Left lung (tissue), 4 donors: ENCODE measurements at regions not wholly inside any gene's neighbourhood (a gene's known extent, or its start where the extent isn't known, plus 50 kb on each side); places are given as distances from the start of the nearest gene placed in this dataset.

Experiments
- ATAC-seq: fragments of 200-7000 bp; cut with Tn5 transposase; one replicate; pipeline ENCODE4 v1.9.1; 2020; ENCODE audit warnings: moderate library complexity
- DNase-seq, 4 donors: peaks; one replicate each; pipeline ENCODE4 v3.0.0-alpha.2; 2013 to 2020
- H3K27ac ChIP-seq, 2 donors: fragments of 200-600 bp; sonication (generic) in 1 of 2; one replicate each; pipeline versions ENCODE4 v1.5.0 to v1.8.0; 2020 to 2021
- H3K27me3 ChIP-seq, 2 donors: fragments of 200-600 bp; sonication (generic) in 1 of 2; one replicate each; pipeline versions ENCODE4 v1.5.0 to v1.8.0; 2020 to 2021
- H3K36me3 ChIP-seq, 2 donors: fragments of 200-600 bp; sonication (generic) in 1 of 2; one replicate each; pipeline versions ENCODE4 v1.5.0 to v1.8.0; 2020 to 2021
- H3K4me1 ChIP-seq, 2 donors: fragments of 200-600 bp; one replicate each; pipeline ENCODE4 v1.8.0; 2021
- H3K4me3 ChIP-seq, 2 donors: fragments of 200-600 bp; sonication (generic) in 1 of 2; one replicate each; pipeline versions ENCODE4 v1.5.0 to v1.8.0; 2020 to 2021; ENCODE audit warnings: mild to moderate bottlenecking in 1 of 2
- H3K9me3 ChIP-seq, 2 donors: fragments of 200-600 bp; sonication (generic) in 1 of 2; one replicate each; pipeline versions ENCODE4 v1.5.0 to v1.8.0; 2020 to 2021
- CTCF ChIP-seq, 2 donors: fragments of 200-600 bp; sonication (generic) in 1 of 2; IDR thresholded peaks; one replicate each; pipeline versions ENCODE4 v1.5.0 to v1.8.0; 2021; ENCODE audit warnings: antibody characterized with exemption in 2 of 2
- intact Hi-C, 2 donors: fragments of 100-400 bp; cut with DNase I; formaldehyde crosslinking; loops; one replicate each; pipeline versions ENCODE4 v1.11.2 to v1.14.2; 2022
- donor health status: DM: no; HTN: yes; CAD: no.
- donor health status: DM: no; HTN: no; CAD: no.

- peaks cover 0 to 5% of the 10 kb centered on the region in 2 donors for H3K9me3 ChIP-seq
- ATAC-seq: no peak
- intact Hi-C loops: no loop called here
- no peak for TF ChIP-seq CTCF (IDR thresholded peaks at IDR 0.05)
- DNase-seq: no peak
- H3K27ac ChIP-seq: no peak overlapping the region
- no peaks in the 10 kb centered on the region for H3K27me3 ChIP-seq
- H3K4me3 ChIP-seq: no peak overlapping the region
- no peaks in the 10 kb centered on the region for H3K4me1 ChIP-seq
- no peaks in the 10 kb centered on the region for H3K36me3 ChIP-seq
Measured at GRCh38 chr7:94810496-94810895, 96.9 kb upstream of the PPP1R9A start.

- no peak for DNase-seq
- no peak for ATAC-seq
- no peak overlapping the region for H3K27ac ChIP-seq
- no peaks in the 10 kb centered on the region for H3K4me1 ChIP-seq
- TF ChIP-seq CTCF (IDR thresholded peaks at IDR 0.05): no peak
- H3K9me3 ChIP-seq: peaks cover 0 to 34% of the 10 kb centered on the region in 2 donors
- no peaks in the 10 kb centered on the region for H3K36me3 ChIP-seq
- intact Hi-C loops: no loop called here
- H3K4me3 ChIP-seq: no peak overlapping the region
- H3K27me3 ChIP-seq: no peaks in the 10 kb centered on the region
Measured at GRCh38 chr7:94813917-94814316, 93.5 kb upstream of the PPP1R9A start.

GRCh38 chr7:94823947-94824346 is 83.4 kb upstream of the PPP1R9A start:
- DNase-seq: no peak
- ATAC-seq: no peak
- no peaks in the 10 kb centered on the region for H3K36me3 ChIP-seq
- no peak overlapping the region for H3K4me3 ChIP-seq
- no peaks in the 10 kb centered on the region for H3K4me1 ChIP-seq
- H3K27ac ChIP-seq: no peak overlapping the region
- no peaks in the 10 kb centered on the region for H3K27me3 ChIP-seq
- intact Hi-C loops: no loop called here
- peaks cover 0 to 11% of the 10 kb centered on the region in 2 donors for H3K9me3 ChIP-seq
- no peak for TF ChIP-seq CTCF (IDR thresholded peaks at IDR 0.05)

GRCh38 chr7:94829987-94830386 is 77.4 kb upstream of the PPP1R9A start:
- no peak for DNase-seq
- ATAC-seq: no peak
- H3K27me3 ChIP-seq: no peaks in the 10 kb centered on the region
- no peak overlapping the region for H3K4me3 ChIP-seq
- H3K36me3 ChIP-seq: no peaks in the 10 kb centered on the region
- no peak overlapping the region for H3K27ac ChIP-seq
- no peak for TF ChIP-seq CTCF (IDR thresholded peaks at IDR 0.05)
- intact Hi-C loops: no loop called here
- peaks cover 0 to 25% of the 10 kb centered on the region in 2 donors for H3K9me3 ChIP-seq
- no peaks in the 10 kb centered on the region for H3K4me1 ChIP-seq

- Histone ChIP-seq H3K36me3 (no peaks in the 10 kb centered on the region), H3K27ac (no peak overlapping the region), H3K4me1 (no peaks in the 10 kb centered on the region), H3K27me3 (no peaks in the 10 kb centered on the region), H3K9me3 (peaks cover 0 to 31% of the 10 kb centered on the region in 2 donors), H3K4me3 (no peak overlapping the region)
- DNase-seq: no peak
- intact Hi-C loops: no loop called here
- no peak for TF ChIP-seq CTCF (IDR thresholded peaks at IDR 0.05)
- ATAC-seq: no peak
Measured at GRCh38 chr7:94832051-94832450, 75.3 kb upstream of the PPP1R9A start.
